ENCODE measurements at regions not wholly inside any gene's neighbourhood (a gene's known extent, or its start where the extent isn't known, plus 50 kb on each side); places are given as distances from the start of the nearest gene placed in this dataset.
"Not testable (repeated sequence)": the region's sequence is repeated elsewhere in the genome, so short reads cannot be mapped to it uniquely, and the experiment has no call there.

DNA sequence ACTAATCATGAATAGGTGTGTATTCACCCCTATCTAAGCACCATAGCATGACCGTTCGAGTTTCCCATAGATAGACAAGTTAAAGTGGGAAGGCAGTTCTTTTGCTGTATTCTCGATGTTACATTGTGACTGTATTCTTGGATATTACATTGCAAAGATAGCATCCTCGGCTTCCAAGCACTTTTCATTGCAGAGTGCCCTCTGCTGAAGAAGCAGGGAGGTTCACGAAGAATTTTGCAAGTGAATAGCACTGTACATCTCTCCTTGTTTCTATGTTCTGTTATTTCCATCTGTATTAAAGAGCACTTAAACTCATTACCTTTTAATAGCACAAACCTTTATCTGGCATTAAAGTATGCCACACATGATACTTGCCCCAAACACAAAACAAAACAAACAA, 426.7 kb upstream of the ARX start:
- Histone ChIP-seq H3K4me3 (ENCODE audit: low read depth in 1 of 3, low read length in 3 of 3) (no peak overlapping the region), H3K27me3 (ENCODE audit: control insufficient read depth in 3 of 3, insufficient read depth in 3 of 3, low read length in 3 of 3) (no peaks in the 10 kb centered on the region), H3K4me1 (ENCODE audit: control insufficient read depth in 3 of 3, insufficient read depth in 2 of 3, low read depth in 1 of 3, low read length in 2 of 3) (no peaks in the 10 kb centered on the region), H3K27ac (ENCODE audit: low read depth in 1 of 3, low read length in 2 of 3) (no peak overlapping the region), H3K9me3 (ENCODE audit: control insufficient read depth in 2 of 2, insufficient read depth in 1 of 2, low read depth in 1 of 2, low read length in 1 of 2) (no peaks in the 10 kb centered on the region), H3K36me3 (ENCODE audit: control insufficient read depth in 3 of 3, insufficient read depth in 2 of 3, low read depth in 1 of 3, low read length in 3 of 3) (no peaks in the 10 kb centered on the region)
- FAIRE-seq (no peak), DNase-seq (no peak)
- 35 to 53% (median 37%) methylated on average over 5 of the region's 5 CpGs for WGBS, 3 donors

DNA sequence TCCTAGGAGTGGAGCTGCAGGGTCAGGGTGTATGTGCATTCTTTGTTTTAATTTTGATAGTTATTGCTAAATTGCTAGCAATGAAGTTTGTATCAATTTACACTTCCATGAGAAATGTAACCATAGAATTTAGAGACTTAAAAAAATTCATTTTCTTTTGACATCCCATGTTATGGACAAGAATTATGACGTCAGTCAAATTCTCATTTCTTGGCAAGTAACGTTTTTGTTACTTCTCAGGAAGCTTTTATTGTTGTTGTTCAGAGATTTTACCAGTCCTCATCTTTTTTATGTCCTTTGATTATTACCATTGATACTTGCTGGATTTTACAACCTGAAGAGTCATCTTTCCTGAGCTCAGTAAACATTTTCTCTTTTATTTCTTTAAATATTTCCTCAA, 417.5 kb upstream of the ARX start:
- Histone ChIP-seq H3K9me3 (ENCODE audit: control insufficient read depth in 2 of 2, insufficient read depth in 1 of 2, low read depth in 1 of 2, low read length in 1 of 2) (no peaks in the 10 kb centered on the region), H3K27ac (ENCODE audit: low read depth in 1 of 3, low read length in 2 of 3) (no peak overlapping the region), H3K4me1 (ENCODE audit: control insufficient read depth in 3 of 3, insufficient read depth in 2 of 3, low read depth in 1 of 3, low read length in 2 of 3) (no peaks in the 10 kb centered on the region), H3K4me3 (ENCODE audit: low read depth in 1 of 3, low read length in 3 of 3) (no peak overlapping the region), H3K36me3 (ENCODE audit: control insufficient read depth in 3 of 3, insufficient read depth in 2 of 3, low read depth in 1 of 3, low read length in 3 of 3) (no peaks in the 10 kb centered on the region), H3K27me3 (ENCODE audit: control insufficient read depth in 3 of 3, insufficient read depth in 3 of 3, low read length in 3 of 3) (no peaks in the 10 kb centered on the region)
- 34 to 65% (median 59%) methylated on average over 2 of the region's 2 CpGs for WGBS, 3 donors
- no peak for DNase-seq
- FAIRE-seq, result no peak

DNA sequence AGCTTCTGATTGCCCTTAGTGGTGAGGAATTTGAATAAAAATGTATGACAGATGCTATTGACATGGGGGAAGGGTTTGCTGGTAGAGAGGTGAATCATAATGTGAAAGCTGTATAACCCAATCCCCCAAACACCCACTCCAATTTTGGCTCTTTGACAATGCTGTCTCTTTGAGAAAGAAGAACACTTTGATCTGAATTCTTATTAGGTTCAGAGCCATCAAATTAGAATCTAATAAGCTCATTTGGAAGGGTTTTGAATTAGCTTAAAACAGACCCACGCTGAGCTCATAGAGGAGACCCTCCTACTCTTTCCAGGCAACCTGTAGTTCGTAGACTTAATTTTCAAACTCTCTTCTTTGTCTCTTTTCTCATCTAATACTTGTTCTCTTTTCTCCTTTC, 416.6 kb upstream of the ARX start:
- H3K4me3 ChIP-seq (ENCODE audit: low read depth in 1 of 3, low read length in 3 of 3), result no peak overlapping the region
- DNase-seq (no peak), FAIRE-seq (no peak)
- no peak overlapping the region for H3K27ac ChIP-seq (ENCODE audit: low read depth in 1 of 3, low read length in 2 of 3)
- 16 to 60% (median 44%) methylated on average over 2 of the region's 2 CpGs for WGBS, 3 donors
- no peaks in the 10 kb centered on the region for H3K4me1 ChIP-seq (ENCODE audit: control insufficient read depth in 3 of 3, insufficient read depth in 2 of 3, low read depth in 1 of 3, low read length in 2 of 3)
- no peaks in the 10 kb centered on the region for H3K9me3 ChIP-seq (ENCODE audit: control insufficient read depth in 2 of 2, insufficient read depth in 1 of 2, low read depth in 1 of 2, low read length in 1 of 2)
- no peaks in the 10 kb centered on the region for H3K27me3 ChIP-seq (ENCODE audit: control insufficient read depth in 3 of 3, insufficient read depth in 3 of 3, low read length in 3 of 3)
- H3K36me3 ChIP-seq (ENCODE audit: control insufficient read depth in 3 of 3, insufficient read depth in 2 of 3, low read depth in 1 of 3, low read length in 3 of 3), result no peaks in the 10 kb centered on the region

DNA sequence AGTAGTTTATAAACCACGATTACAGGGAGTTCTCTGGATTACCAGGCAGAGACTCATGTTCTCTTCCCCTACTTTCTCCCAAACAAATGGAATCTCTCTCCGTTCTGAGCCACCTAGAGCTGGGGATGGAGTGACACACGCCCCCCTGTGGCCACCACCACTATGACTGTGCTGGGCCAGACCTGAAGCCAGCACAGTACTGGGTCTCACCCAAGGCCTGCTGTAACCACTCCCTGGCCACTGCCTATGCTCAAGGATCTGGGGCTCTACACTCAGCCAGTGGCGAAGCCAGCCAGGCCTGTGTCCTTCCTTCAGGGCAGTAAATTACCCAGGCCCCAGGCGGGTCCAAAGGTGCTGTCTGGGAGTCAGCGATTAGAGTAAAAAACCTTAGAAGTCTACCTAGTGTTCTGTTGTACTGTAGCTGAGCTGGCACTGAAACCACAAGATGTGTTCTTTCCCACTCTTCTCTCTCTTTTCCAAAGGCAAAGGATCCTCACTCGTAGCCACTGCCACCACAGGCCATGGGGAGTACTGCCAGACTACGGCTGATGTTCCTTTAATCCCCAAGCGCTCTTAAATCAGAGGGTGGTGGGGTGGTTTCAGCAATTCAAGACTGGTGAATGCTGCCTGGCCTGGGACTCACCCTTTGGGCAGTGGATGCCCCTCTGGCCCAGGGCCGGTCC, 412.2 kb upstream of the ARX start:
- Histone ChIP-seq H3K9me3 (ENCODE audit: control insufficient read depth in 2 of 2, insufficient read depth in 1 of 2, low read depth in 1 of 2, low read length in 1 of 2) (no peaks in the 10 kb centered on the region), H3K36me3 (ENCODE audit: control insufficient read depth in 3 of 3, insufficient read depth in 2 of 3, low read depth in 1 of 3, low read length in 3 of 3) (no peaks in the 10 kb centered on the region), H3K27me3 (ENCODE audit: control insufficient read depth in 3 of 3, insufficient read depth in 3 of 3, low read length in 3 of 3) (no peaks in the 10 kb centered on the region), H3K4me3 (ENCODE audit: low read depth in 1 of 3, low read length in 3 of 3) (no peak overlapping the region), H3K4me1 (ENCODE audit: control insufficient read depth in 3 of 3, insufficient read depth in 2 of 3, low read depth in 1 of 3, low read length in 2 of 3) (no peaks in the 10 kb centered on the region), H3K27ac (ENCODE audit: low read depth in 1 of 3, low read length in 2 of 3) (no peak overlapping the region)
- DNase-seq, result no peak
- WGBS, 3 donors, result 47 to 65% (median 54%) methylated on average over 10 of the region's 10 CpGs
- FAIRE-seq, result no peak

DNA sequence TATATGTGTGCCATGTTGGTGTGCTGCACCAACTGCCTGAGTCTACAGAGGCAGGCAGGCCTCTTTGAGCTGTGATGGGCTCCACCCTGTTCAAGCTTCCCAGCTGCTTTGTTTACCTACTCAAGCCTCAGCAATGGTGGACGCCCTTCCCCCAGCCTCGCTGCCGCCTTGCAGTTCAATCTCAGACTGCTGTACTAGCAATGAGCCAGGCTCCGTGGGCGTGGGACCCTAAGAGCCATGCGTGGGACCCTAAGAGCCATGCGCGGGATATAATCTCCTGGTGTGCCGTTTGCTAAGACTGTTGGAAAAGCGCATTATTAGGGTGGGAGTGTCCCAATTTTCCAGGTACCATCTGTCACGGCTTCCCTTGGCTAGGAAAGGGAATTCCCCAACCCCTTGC, 388.4 kb upstream of the ARX start:
- not testable (repeated sequence) for H3K27me3 ChIP-seq (ENCODE audit: control insufficient read depth in 3 of 3, insufficient read depth in 3 of 3, low read length in 3 of 3); H3K9me3 ChIP-seq (ENCODE audit: control insufficient read depth in 2 of 2, insufficient read depth in 1 of 2, low read depth in 1 of 2, low read length in 1 of 2); H3K4me3 ChIP-seq (ENCODE audit: low read depth in 1 of 3, low read length in 3 of 3); H3K36me3 ChIP-seq (ENCODE audit: control insufficient read depth in 3 of 3, insufficient read depth in 2 of 3, low read depth in 1 of 3, low read length in 3 of 3); FAIRE-seq; H3K27ac ChIP-seq (ENCODE audit: low read depth in 1 of 3, low read length in 2 of 3); DNase-seq; H3K4me1 ChIP-seq (ENCODE audit: control insufficient read depth in 3 of 3, insufficient read depth in 2 of 3, low read depth in 1 of 3, low read length in 2 of 3)
- WGBS, 3 donors, result 86 to 92% (median 88%) methylated on average over 11 of the region's 11 CpGs

DNA sequence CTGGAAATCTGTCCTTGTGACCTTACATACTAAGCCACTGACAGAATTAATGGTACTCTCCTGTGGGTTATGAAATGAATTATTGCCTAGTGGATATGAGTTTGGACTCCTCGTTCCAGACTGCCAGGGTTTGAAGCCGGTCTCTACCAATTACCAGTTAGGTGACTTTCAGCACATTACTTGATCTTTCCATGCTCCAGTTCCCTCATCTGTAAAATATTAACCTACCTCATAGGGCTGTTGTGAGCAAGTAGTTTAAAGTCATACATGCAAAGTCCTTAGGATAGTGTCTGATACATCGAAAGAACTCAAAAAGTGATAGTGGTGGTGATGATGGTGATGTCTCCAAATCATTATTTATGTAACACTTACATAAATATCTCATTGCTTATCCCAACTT, 373.5 kb upstream of the ARX start:
- H3K27me3 ChIP-seq (ENCODE audit: control insufficient read depth in 3 of 3, insufficient read depth in 3 of 3, low read length in 3 of 3), result no peaks in the 10 kb centered on the region
- H3K4me1 ChIP-seq (ENCODE audit: control insufficient read depth in 3 of 3, insufficient read depth in 2 of 3, low read depth in 1 of 3, low read length in 2 of 3), result no peaks in the 10 kb centered on the region
- H3K36me3 ChIP-seq (ENCODE audit: control insufficient read depth in 3 of 3, insufficient read depth in 2 of 3, low read depth in 1 of 3, low read length in 3 of 3), result no peaks in the 10 kb centered on the region
- H3K9me3 ChIP-seq (ENCODE audit: control insufficient read depth in 2 of 2, insufficient read depth in 1 of 2, low read depth in 1 of 2, low read length in 1 of 2), result no peaks in the 10 kb centered on the region
- WGBS, 3 donors, result 68 to 85% (median 75%) methylated on average over 3 of the region's 3 CpGs
- H3K27ac ChIP-seq (ENCODE audit: low read depth in 1 of 3, low read length in 2 of 3), result no peak overlapping the region
- H3K4me3 ChIP-seq (ENCODE audit: low read depth in 1 of 3, low read length in 3 of 3), result no peak overlapping the region
- FAIRE-seq (no peak), DNase-seq (no peak)

DNA sequence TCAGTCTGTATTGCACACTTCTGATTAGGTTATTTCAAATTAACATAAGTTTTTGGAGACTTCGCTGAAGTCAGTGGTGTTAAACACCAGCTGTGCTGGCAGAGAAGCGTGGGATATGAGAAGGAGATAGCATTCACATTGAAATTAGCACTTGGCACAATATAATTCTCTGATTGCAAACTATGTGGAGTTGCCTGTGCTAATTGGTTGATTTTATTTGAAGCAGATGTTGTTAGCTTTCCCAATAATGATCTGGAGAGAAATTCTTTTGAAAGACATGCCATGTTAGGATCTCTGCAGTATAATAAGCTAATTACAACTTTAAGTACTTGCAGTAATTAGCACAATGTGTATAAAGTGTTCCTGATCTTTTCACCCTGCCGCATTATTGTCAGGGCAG, 367.4 kb upstream of the ARX start:
- DNase-seq (no peak), FAIRE-seq (no peak)
- H3K36me3 ChIP-seq (ENCODE audit: control insufficient read depth in 3 of 3, insufficient read depth in 2 of 3, low read depth in 1 of 3, low read length in 3 of 3), result no peaks in the 10 kb centered on the region
- no peak overlapping the region for H3K4me3 ChIP-seq (ENCODE audit: low read depth in 1 of 3, low read length in 3 of 3)
- no peak overlapping the region for H3K27ac ChIP-seq (ENCODE audit: low read depth in 1 of 3, low read length in 2 of 3)
- 47 to 68% (median 51%) methylated on average over 3 of the region's 3 CpGs for WGBS, 3 donors
- no peaks in the 10 kb centered on the region for H3K4me1 ChIP-seq (ENCODE audit: control insufficient read depth in 3 of 3, insufficient read depth in 2 of 3, low read depth in 1 of 3, low read length in 2 of 3)
- H3K27me3 ChIP-seq (ENCODE audit: control insufficient read depth in 3 of 3, insufficient read depth in 3 of 3, low read length in 3 of 3), result no peaks in the 10 kb centered on the region
- no peaks in the 10 kb centered on the region for H3K9me3 ChIP-seq (ENCODE audit: control insufficient read depth in 2 of 2, insufficient read depth in 1 of 2, low read depth in 1 of 2, low read length in 1 of 2)

DNA sequence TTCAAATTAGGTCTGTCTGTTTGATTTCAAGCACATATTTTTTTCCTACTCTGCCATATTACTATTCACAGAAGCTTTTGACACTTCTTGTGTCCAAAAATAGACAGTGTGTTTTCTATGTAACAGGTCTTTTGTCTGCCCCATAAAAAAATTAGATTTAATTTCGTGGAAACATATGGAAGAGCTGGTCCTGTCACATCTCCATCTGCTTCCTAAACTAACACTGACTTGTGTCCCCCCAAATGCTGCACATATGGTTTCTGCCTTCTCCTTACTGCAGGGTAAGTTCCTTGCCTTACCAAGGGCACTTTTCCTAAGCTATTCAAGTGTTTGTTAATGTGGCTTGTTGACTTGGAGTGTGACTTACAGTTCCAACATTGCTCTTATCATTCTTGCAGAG, 340.7 kb upstream of the ARX start:
- Histone ChIP-seq H3K27ac (ENCODE audit: low read depth in 1 of 3, low read length in 2 of 3) (no peak overlapping the region), H3K27me3 (ENCODE audit: control insufficient read depth in 3 of 3, insufficient read depth in 3 of 3, low read length in 3 of 3) (no peaks in the 10 kb centered on the region), H3K36me3 (ENCODE audit: control insufficient read depth in 3 of 3, insufficient read depth in 2 of 3, low read depth in 1 of 3, low read length in 3 of 3) (no peaks in the 10 kb centered on the region), H3K9me3 (ENCODE audit: control insufficient read depth in 2 of 2, insufficient read depth in 1 of 2, low read depth in 1 of 2, low read length in 1 of 2) (no peaks in the 10 kb centered on the region), H3K4me1 (ENCODE audit: control insufficient read depth in 3 of 3, insufficient read depth in 2 of 3, low read depth in 1 of 3, low read length in 2 of 3) (no peaks in the 10 kb centered on the region), H3K4me3 (ENCODE audit: low read depth in 1 of 3, low read length in 3 of 3) (no peak overlapping the region)
- FAIRE-seq (no peak), DNase-seq (no peak)
- 0 to 6% (median 3%) methylated on average over 1 of the region's 1 CpG for WGBS, 3 donors
